ENCODE measurements at regions not wholly inside any gene's neighbourhood (a gene's known extent, or its start where the extent isn't known, plus 50 kb on each side); places are given as distances from the start of the nearest gene placed in this dataset.
"Not testable (repeated sequence)": the region's sequence is repeated elsewhere in the genome, so short reads cannot be mapped to it uniquely, and the experiment has no call there.

- no peak for DNase-seq
These were observed 131.7 kb upstream of the NDUFV2 start for GRCh38 chr18:8970843-8971242.

GRCh38 chr18:8972116-8972515 lies 130.4 kb upstream of the NDUFV2 start:
- DNase-seq, result no peak

GRCh38 chr18:8974279-8974678 lies 128.2 kb upstream of the NDUFV2 start:
- DNase-seq, result no peak

- no peak for DNase-seq
These were observed 127.8 kb upstream of the NDUFV2 start for GRCh38 chr18:8974696-8975095.

- DNase-seq, result no peak
These were observed 126.9 kb upstream of the NDUFV2 start for GRCh38 chr18:8975624-8976023.

- DNase-seq, result no peak
These were observed 125.9 kb upstream of the NDUFV2 start for GRCh38 chr18:8976606-8977005.

GRCh38 chr18:8977166-8977565 lies 125.3 kb upstream of the NDUFV2 start:
- no peak for DNase-seq

- no peak for DNase-seq
These were observed 124.8 kb upstream of the NDUFV2 start for GRCh38 chr18:8977701-8978100.

GRCh38 chr18:8978394-8978793 lies 124.1 kb upstream of the NDUFV2 start:
- DNase-seq, result no peak

- DNase-seq, result no peak
These were observed 123.1 kb upstream of the NDUFV2 start for GRCh38 chr18:8979258-8979988.

- no peak for DNase-seq
These were observed 122.0 kb upstream of the NDUFV2 start for GRCh38 chr18:8980496-8980895.

- no peak for DNase-seq
These were observed 121.6 kb upstream of the NDUFV2 start for GRCh38 chr18:8980918-8981317.

- peak; percentile 34 for DNase-seq
These were observed 119.9 kb upstream of the NDUFV2 start for GRCh38 chr18:8982416-8983183.

GRCh38 chr18:8983195-8983594 lies 119.3 kb upstream of the NDUFV2 start:
- no peak for DNase-seq

GRCh38 chr18:8984131-8984721 lies 118.3 kb upstream of the NDUFV2 start:
- DNase-seq, result no peak

GRCh38 chr18:8987241-8987640 lies 115.3 kb upstream of the NDUFV2 start:
- no peak for DNase-seq

- DNase-seq, result no peak
These were observed 114.1 kb upstream of the NDUFV2 start for GRCh38 chr18:8988260-8988871.

GRCh38 chr18:8989017-8989416 lies 113.5 kb upstream of the NDUFV2 start:
- DNase-seq, result no peak

GRCh38 chr18:8989855-8990254 lies 112.6 kb upstream of the NDUFV2 start:
- no peak for DNase-seq

- DNase-seq, result no peak
These were observed 112.0 kb upstream of the NDUFV2 start for GRCh38 chr18:8990276-8991031.

- no peak for DNase-seq
These were observed 111.3 kb upstream of the NDUFV2 start for GRCh38 chr18:8991155-8991554.

- DNase-seq, result not testable (repeated sequence)
These were observed 110.0 kb upstream of the NDUFV2 start for GRCh38 chr18:8992500-8992899.

- DNase-seq, result no peak
These were observed 107.9 kb upstream of the NDUFV2 start for GRCh38 chr18:8994603-8995002.
